ENCODE measurements at regions not wholly inside any gene's neighbourhood (a gene's known extent, or its start where the extent isn't known, plus 50 kb on each side); places are given as distances from the start of the nearest gene placed in this dataset.

DNA sequence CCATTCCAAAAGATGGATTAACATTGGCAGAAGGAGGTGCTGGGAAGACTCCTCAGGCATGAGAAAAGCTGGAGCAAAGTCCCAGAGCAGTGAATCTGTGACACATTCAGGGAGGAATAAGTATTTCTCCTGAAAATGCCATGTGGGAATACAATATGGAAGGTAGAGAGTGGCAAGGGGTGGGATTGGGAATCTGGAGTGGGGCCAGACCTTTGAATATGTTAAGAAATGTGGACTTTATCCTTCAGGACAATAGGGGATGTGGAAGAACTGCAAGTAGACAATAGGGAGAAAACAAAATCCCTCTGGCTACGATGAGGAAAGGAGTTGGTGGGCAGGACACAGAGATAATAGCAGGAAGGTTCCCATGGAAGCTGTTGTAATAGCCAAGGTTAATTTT is 305.6 kb upstream of the TGFBR2 start:
- H3K9ac ChIP-seq (ENCODE audit: control insufficient read depth, extremely low read depth, insufficient read depth, low read length): no peak overlapping the region
- no peaks in the 10 kb centered on the region for H4K20me1 ChIP-seq (ENCODE audit: control insufficient read depth, extremely low read depth, insufficient read depth, low read length)
- H2AFZ ChIP-seq (ENCODE audit: control insufficient read depth, low read length): no peak overlapping the region
- H3K4me2 ChIP-seq (ENCODE audit: control insufficient read depth, extremely low read depth, insufficient read depth, low read depth, low read length): no peak overlapping the region
- dilution Hi-C loops (cut with MboI; ENCODE audit: extremely low pct_ligation_motif_present, low sequenced_read_pairs): no loop called here
- DNase-seq (ENCODE audit: low read depth, low spot score) (no peak), FAIRE-seq (no peak)
- no peak for TF ChIP-seq EZH2 (IDR thresholded peaks at IDR 0.05; ENCODE audit: low read length)
- TF ChIP-seq, protein P1, sequence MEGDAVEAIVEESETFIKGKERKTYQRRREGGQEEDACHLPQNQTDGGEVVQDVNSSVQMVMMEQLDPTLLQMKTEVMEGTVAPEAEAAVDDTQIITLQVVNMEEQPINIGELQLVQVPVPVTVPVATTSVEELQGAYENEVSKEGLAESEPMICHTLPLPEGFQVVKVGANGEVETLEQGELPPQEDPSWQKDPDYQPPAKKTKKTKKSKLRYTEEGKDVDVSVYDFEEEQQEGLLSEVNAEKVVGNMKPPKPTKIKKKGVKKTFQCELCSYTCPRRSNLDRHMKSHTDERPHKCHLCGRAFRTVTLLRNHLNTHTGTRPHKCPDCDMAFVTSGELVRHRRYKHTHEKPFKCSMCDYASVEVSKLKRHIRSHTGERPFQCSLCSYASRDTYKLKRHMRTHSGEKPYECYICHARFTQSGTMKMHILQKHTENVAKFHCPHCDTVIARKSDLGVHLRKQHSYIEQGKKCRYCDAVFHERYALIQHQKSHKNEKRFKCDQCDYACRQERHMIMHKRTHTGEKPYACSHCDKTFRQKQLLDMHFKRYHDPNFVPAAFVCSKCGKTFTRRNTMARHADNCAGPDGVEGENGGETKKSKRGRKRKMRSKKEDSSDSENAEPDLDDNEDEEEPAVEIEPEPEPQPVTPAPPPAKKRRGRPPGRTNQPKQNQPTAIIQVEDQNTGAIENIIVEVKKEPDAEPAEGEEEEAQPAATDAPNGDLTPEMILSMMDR (optimal IDR thresholded peaks at IDR 0.05 in 1 of 3, IDR thresholded peaks at IDR 0.05 in 1 of 3, conservative IDR thresholded peaks at IDR 0.05 in 1 of 3; ENCODE audit: extremely low read depth in 1 of 3, insufficient read depth in 2 of 3, low read length in 3 of 3): no peak
- H3K36me3 ChIP-seq (ENCODE audit: control insufficient read depth in 2 of 2, extremely low read depth in 1 of 2, insufficient read depth in 2 of 2, low read length in 2 of 2): no peaks in the 10 kb centered on the region
- peaks cover 3% of the 10 kb centered on the region for H3K9me3 ChIP-seq (ENCODE audit: control insufficient read depth, low read depth, low read length)
- no peaks in the 10 kb centered on the region for H3K27me3 ChIP-seq (ENCODE audit: control insufficient read depth, extremely low read depth, insufficient read depth, low read length)
- no peaks in the 10 kb centered on the region for H3K4me1 ChIP-seq (ENCODE audit: control insufficient read depth, extremely low read depth, insufficient read depth, low read length)
- no peaks in the 10 kb centered on the region for H3K79me2 ChIP-seq (ENCODE audit: control insufficient read depth, insufficient read depth, low read length)
- H3K27ac ChIP-seq (ENCODE audit: control insufficient read depth, insufficient read depth, low read length): no peak overlapping the region
- no peak overlapping the region for H3K4me3 ChIP-seq (ENCODE audit: control insufficient read depth in 2 of 3, extremely low read depth in 1 of 3, insufficient read depth in 2 of 3, low read depth in 1 of 3, low read length in 3 of 3)
- H3K9me1 ChIP-seq (ENCODE audit: control insufficient read depth, extremely low read depth, insufficient read depth, low read length): no peaks in the 10 kb centered on the region

DNA sequence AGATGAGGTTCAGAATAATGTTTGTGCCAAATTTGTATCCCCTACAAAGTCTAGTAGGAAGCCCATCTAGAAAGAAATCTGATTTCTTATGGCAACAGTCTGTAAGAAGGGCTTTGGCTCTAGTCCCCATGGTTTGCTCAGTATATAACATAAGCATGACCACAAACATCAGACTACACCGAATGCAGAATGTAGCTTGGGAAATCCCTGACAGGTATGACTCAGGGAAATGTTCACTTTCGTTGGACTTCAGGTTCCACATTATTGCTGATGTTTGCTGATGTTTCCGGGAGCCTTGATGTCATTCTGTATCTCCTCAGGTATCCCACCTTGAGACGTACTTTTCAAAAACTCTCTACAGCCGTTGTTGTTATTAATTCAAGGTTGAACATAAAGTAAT is 304.4 kb upstream of the TGFBR2 start:
- dilution Hi-C loops (cut with MboI; ENCODE audit: extremely low pct_ligation_motif_present, low sequenced_read_pairs): no loop called here
- no peak overlapping the region for H3K27ac ChIP-seq (ENCODE audit: control insufficient read depth, insufficient read depth, low read length)
- H3K4me1 ChIP-seq (ENCODE audit: control insufficient read depth, extremely low read depth, insufficient read depth, low read length): no peaks in the 10 kb centered on the region
- no peaks in the 10 kb centered on the region for H4K20me1 ChIP-seq (ENCODE audit: control insufficient read depth, extremely low read depth, insufficient read depth, low read length)
- TF ChIP-seq, protein P1 (optimal IDR thresholded peaks at IDR 0.05 in 1 of 3, IDR thresholded peaks at IDR 0.05 in 1 of 3, conservative IDR thresholded peaks at IDR 0.05 in 1 of 3; ENCODE audit: extremely low read depth in 1 of 3, insufficient read depth in 2 of 3, low read length in 3 of 3): no peak
- no peak for TF ChIP-seq EZH2 (IDR thresholded peaks at IDR 0.05; ENCODE audit: low read length)
- H3K79me2 ChIP-seq (ENCODE audit: control insufficient read depth, insufficient read depth, low read length): no peaks in the 10 kb centered on the region
- no peak overlapping the region for H3K9ac ChIP-seq (ENCODE audit: control insufficient read depth, extremely low read depth, insufficient read depth, low read length)
- DNase-seq (ENCODE audit: low read depth, low spot score) (no peak), FAIRE-seq (peak; percentile 77)
- H3K27me3 ChIP-seq (ENCODE audit: control insufficient read depth, extremely low read depth, insufficient read depth, low read length): no peaks in the 10 kb centered on the region
- H3K4me3 ChIP-seq (ENCODE audit: control insufficient read depth in 2 of 3, extremely low read depth in 1 of 3, insufficient read depth in 2 of 3, low read depth in 1 of 3, low read length in 3 of 3): no peak overlapping the region
- no peaks in the 10 kb centered on the region for H3K9me1 ChIP-seq (ENCODE audit: control insufficient read depth, extremely low read depth, insufficient read depth, low read length)
- H2AFZ ChIP-seq (ENCODE audit: control insufficient read depth, low read length): no peak overlapping the region
- H3K9me3 ChIP-seq (ENCODE audit: control insufficient read depth, low read depth, low read length): peaks cover 3% of the 10 kb centered on the region
- H3K4me2 ChIP-seq (ENCODE audit: control insufficient read depth, extremely low read depth, insufficient read depth, low read depth, low read length): no peak overlapping the region
- no peaks in the 10 kb centered on the region for H3K36me3 ChIP-seq (ENCODE audit: control insufficient read depth in 2 of 2, extremely low read depth in 1 of 2, insufficient read depth in 2 of 2, low read length in 2 of 2)
